Ecto neural progenitor cell (in vitro differentiated cells): ENCODE measurements at regions not wholly inside any gene's neighbourhood (a gene's known extent, or its start where the extent isn't known, plus 50 kb on each side); places are given as distances from the start of the nearest gene placed in this dataset.

Experiments used
- DNase-seq: peaks from one replicate; pipeline ENCODE4 v3.0.0-alpha.2; 2018; ENCODE audit warnings: low spot score

GRCh38 chr11:134622458-134622857, 210.4 kb upstream of the B3GAT1 start:
- no peak for DNase-seq

- peak; percentile 36 for DNase-seq
Measured at GRCh38 chr11:134617360-134617759, 205.3 kb upstream of the B3GAT1 start.

GRCh38 chr11:134616038-134616437, 204.0 kb upstream of the B3GAT1 start:
- no peak for DNase-seq

GRCh38 chr11:134615041-134615615, 203.1 kb upstream of the B3GAT1 start:
- DNase-seq = no peak

- no peak for DNase-seq
Measured at GRCh38 chr11:134614141-134614540, 202.1 kb upstream of the B3GAT1 start.

- DNase-seq = peak; percentile 37
Measured at GRCh38 chr11:134613646-134614045, 201.6 kb upstream of the B3GAT1 start.

- no peak for DNase-seq
Measured at GRCh38 chr11:134612140-134613030, 200.3 kb upstream of the B3GAT1 start.

GRCh38 chr11:134611537-134611936, 199.5 kb upstream of the B3GAT1 start:
- no peak for DNase-seq

- DNase-seq = peak; percentile 40
Measured at GRCh38 chr11:134610116-134610910, 198.3 kb upstream of the B3GAT1 start.

GRCh38 chr11:134609361-134610115, 197.5 kb upstream of the B3GAT1 start:
- DNase-seq = peak; percentile 41

- no peak for DNase-seq
Measured at GRCh38 chr11:134607963-134608750, 196.1 kb upstream of the B3GAT1 start.

- DNase-seq = no peak
Measured at GRCh38 chr11:134606251-134606650, 194.2 kb upstream of the B3GAT1 start.

GRCh38 chr11:134604886-134605285, 192.8 kb upstream of the B3GAT1 start:
- no peak for DNase-seq

GRCh38 chr11:134599299-134599771, 187.3 kb upstream of the B3GAT1 start:
- DNase-seq = peak; percentile 21

- peak; percentile 10 for DNase-seq
Measured at GRCh38 chr11:134598368-134598767, 186.3 kb upstream of the B3GAT1 start.

- DNase-seq = peak; percentile 29
Measured at GRCh38 chr11:134597452-134597851, 185.4 kb upstream of the B3GAT1 start.

- DNase-seq = peak; percentile 17
Measured at GRCh38 chr11:134596404-134596803, 184.4 kb upstream of the B3GAT1 start.

- peak; percentile 79 for DNase-seq
Measured at GRCh38 chr11:134592391-134592990, 180.4 kb upstream of the B3GAT1 start.

GRCh38 chr11:134591338-134591737, 179.3 kb upstream of the B3GAT1 start:
- DNase-seq = no peak

GRCh38 chr11:134589129-134589528, 177.1 kb upstream of the B3GAT1 start:
- DNase-seq = no peak
